B cell (primary cell): ENCODE measurements at regions not wholly inside any gene's neighbourhood (a gene's known extent, or its start where the extent isn't known, plus 50 kb on each side); places are given as distances from the start of the nearest gene placed in this dataset.

ENCODE experiments used
- ATAC-seq: fragments of 200-7000 bp; cut with Tn5 transposase; one replicate; pipeline ENCODE4 v1.10.0; 2021; ENCODE audit warnings: low read depth, mild to moderate bottlenecking, moderate number of reproducible peaks, moderate library complexity
- CTCF ChIA-PET: fragments of 350-600 bp; sonication (Branson Sonifier 250); formaldehyde crosslinking; loops from one replicate; lab custom pipeline; 2021; ENCODE audit warnings: antibody characterized with exemption, inconsistent platforms; lab: Charles Lee
- POLR2A ChIA-PET: fragments of 350-600 bp; sonication (Branson Sonifier 250); formaldehyde crosslinking; loops from one replicate; lab custom pipeline; 2021; ENCODE audit warnings: antibody characterized with exemption; lab: Charles Lee
- DNase-seq: peaks from one replicate; pipeline ENCODE4 v3.0.0; 2013
- H2AFZ ChIP-seq: 2 replicates; pipeline ENCODE4 v1.6.1; 2012; ENCODE audit warnings: mild to moderate bottlenecking, low read depth, low read length; ENCODE audit not compliant: insufficient read depth, poor library complexity, severe bottlenecking
- H3K27ac ChIP-seq, 2 donors: 1 replicate in 1 of 2; 2 replicates in 1 of 2; pipeline ENCODE4 v1.5.1; 2012 to 2013; ENCODE audit warnings: low read length in 2 of 2, mild to moderate bottlenecking in 2 of 2, moderate library complexity in 1 of 2
- H3K27me3 ChIP-seq, 4 experiments: fragments of 200-600 bp in 1 of 4; sonication (generic) in 1 of 4; replicated peaks in 1 of 4; 1 replicate in 2 of 4; 2 replicates in 2 of 4; pipeline versions ENCODE4 v1.6.1 to v1.7.0; 2013 to 2016; ENCODE audit warnings: low read length in 3 of 4, mild to moderate bottlenecking in 2 of 4, mixed read lengths in 1 of 4, moderate library complexity in 1 of 4; ENCODE audit not compliant: insufficient read depth in 4 of 4, control insufficient read depth in 3 of 4; ENCODE audit errors: control extremely low read depth in 1 of 4
- H3K36me3 ChIP-seq, 2 experiments: replicated peaks in 1 of 2; 1 replicate in 1 of 2; 2 replicates in 1 of 2; pipeline versions ENCODE4 v1.6.1 to v1.7.1; 2013; ENCODE audit warnings: low read length in 1 of 2; ENCODE audit not compliant: insufficient read depth in 2 of 2, control insufficient read depth in 1 of 2; ENCODE audit errors: control extremely low read depth in 1 of 2, extremely low read depth in 1 of 2
- H3K4me1 ChIP-seq, 2 donors: fragments of 200-600 bp in 1 of 2; sonication (generic) in 1 of 2; 1 replicate in 1 of 2; 2 replicates in 1 of 2; pipeline versions ENCODE4 v1.5.1 to v1.6.1; 2013 to 2017; ENCODE audit warnings: low read length in 2 of 2; ENCODE audit not compliant: control insufficient read depth in 2 of 2, insufficient read depth in 2 of 2
- H3K4me2 ChIP-seq: replicated peaks from 2 replicates; pipeline ENCODE3; 2012; ENCODE audit warnings: mild to moderate bottlenecking, low read depth, low read length; ENCODE audit not compliant: poor library complexity, severe bottlenecking
- H3K4me3 ChIP-seq, 5 experiments: fragments of 200-600 bp in 1 of 5; sonication (generic) in 1 of 5; 1 replicate in 3 of 5; 2 replicates in 2 of 5; pipeline versions ENCODE4 v1.5.1 to v1.7.0; 2011 to 2016; ENCODE audit warnings: low read length in 4 of 5, mild to moderate bottlenecking in 4 of 5, low read depth in 2 of 5, control low read depth in 1 of 5, moderate library complexity in 1 of 5; ENCODE audit not compliant: insufficient read depth in 1 of 5; ENCODE audit errors: control extremely low read depth in 1 of 5, extremely low read depth in 1 of 5
- H3K79me2 ChIP-seq: fragments of 200-600 bp; sonication (generic); one replicate; pipeline ENCODE4 v1.6.0; 2016; ENCODE audit warnings: low read length; ENCODE audit not compliant: control insufficient read depth, insufficient read depth
- H3K9ac ChIP-seq: fragments of 200-600 bp; sonication (generic); 2 replicates; pipeline ENCODE4 v1.6.1; 2017; ENCODE audit warnings: mild to moderate bottlenecking, low read length, moderate library complexity
- H3K9me3 ChIP-seq, 3 donors: one replicate each; pipeline versions ENCODE4 v1.6.1 to v1.7.1; 2013; ENCODE audit warnings: low read length in 2 of 3; ENCODE audit not compliant: control insufficient read depth in 2 of 3, insufficient read depth in 1 of 3; ENCODE audit errors: control extremely low read depth in 1 of 3
- H4K20me1 ChIP-seq: 2 replicates; pipeline ENCODE4 v1.6.0; 2012; ENCODE audit warnings: mild to moderate bottlenecking, low read length; ENCODE audit not compliant: insufficient read depth, control insufficient read depth, poor library complexity, severe bottlenecking
- H3K27ac Mint-ChIP-seq: one replicate; pipeline ENCODE4 v1.8.0; 2021; ENCODE audit warnings: mixed read lengths
- H3K27me3 Mint-ChIP-seq: one replicate; pipeline ENCODE4 v1.8.0; 2021; ENCODE audit warnings: mixed read lengths
- H3K4me1 Mint-ChIP-seq: one replicate; pipeline ENCODE4 v1.8.0; 2021; ENCODE audit warnings: mixed read lengths
- H3K4me3 Mint-ChIP-seq: one replicate; pipeline ENCODE4 v1.8.0; 2021; ENCODE audit warnings: mixed read lengths
- H3K9me3 Mint-ChIP-seq: one replicate; pipeline ENCODE4 v1.8.0; 2022; ENCODE audit warnings: mixed read lengths; ENCODE audit not compliant: insufficient read depth
- CTCF ChIP-seq: fragments of 200-600 bp; IDR thresholded peaks from one replicate; pipeline ENCODE4 v1.8.0; 2022; ENCODE audit warnings: antibody characterized with exemption, mild to moderate bottlenecking
- EZH2 ChIP-seq: IDR thresholded peaks from 2 replicates; pipeline ENCODE4 v1.6.1; 2012; ENCODE audit warnings: borderline replicate concordance, low read depth, mild to moderate bottlenecking, moderate library complexity, low read length; ENCODE audit not compliant: insufficient read depth, poor library complexity, severe bottlenecking
- whole genome bisulfite sequencing: methylation state at CpG from one replicate; pipeline ENCODE4 v1.1.5; 2013; ENCODE audit warnings: missing lambda C conversion rate; ENCODE audit not compliant: insufficient coverage; 5-methylcytosine and 5-hydroxymethylcytosine counted together
- intact Hi-C: fragments of 100-400 bp; cut with micrococcal nuclease; formaldehyde crosslinking; loops from one replicate; pipeline ENCODE4 v1.10.0; 2022

GRCh38 chr1:230498704-230499103 is 72.6 kb upstream of the PGBD5 start:
- no peak for ATAC-seq
- H3K27me3 Mint-ChIP-seq, result peaks cover 31% of the 10 kb centered on the region
- H3K4me1 Mint-ChIP-seq, result no peaks in the 10 kb centered on the region
- no peaks in the 10 kb centered on the region for H3K9me3 ChIP-seq
- H3K4me1 ChIP-seq, result no peaks in the 10 kb centered on the region
- H3K4me3 Mint-ChIP-seq, result no peak overlapping the region
- DNase-seq, result no peak
- intact Hi-C loops, result no loop called here
- H3K9me3 Mint-ChIP-seq, result no peaks in the 10 kb centered on the region
- H3K36me3 ChIP-seq, result no peaks in the 10 kb centered on the region
- 97% methylated on average over 6 of the region's 6 CpGs for WGBS
- H3K27ac ChIP-seq, result no peak overlapping the region
- TF ChIP-seq CTCF, result no peak
- TF ChIP-seq EZH2, result no peak
- H3K9ac ChIP-seq, result no peak overlapping the region
- peaks cover 0 to 4% (median 2%) of the 10 kb centered on the region in 4 experiments for H3K27me3 ChIP-seq
- H3K79me2 ChIP-seq, result no peaks in the 10 kb centered on the region
- ChIA-PET POLR2A (no interaction called here), CTCF (no interaction called here)
- H4K20me1 ChIP-seq, result no peaks in the 10 kb centered on the region
- H3K4me2 ChIP-seq, result no peak overlapping the region
- no peak overlapping the region for H3K27ac Mint-ChIP-seq
- H3K4me3 ChIP-seq, result no peak overlapping the region
- H2AFZ ChIP-seq, result no peak overlapping the region

- no peak overlapping the region for H3K4me2 ChIP-seq
- ChIA-PET POLR2A (no interaction called here), CTCF (no interaction called here)
Observed at GRCh38 chr1:230496451-230496850, 70.3 kb upstream of the PGBD5 start.

More at GRCh38 chr1:230496451-230496850, 70.3 kb upstream of the PGBD5 start:
- no CpG with 5 or more reads among the region's 3 CpGs for WGBS
- Mint-ChIP-seq H3K4me3 (no peak overlapping the region), H3K27ac (no peak overlapping the region), H3K9me3 (no peaks in the 10 kb centered on the region), H3K4me1 (no peaks in the 10 kb centered on the region), H3K27me3 (peaks cover 31% of the 10 kb centered on the region)
- no peak for DNase-seq
- Histone ChIP-seq H3K9me3 (no peaks in the 10 kb centered on the region), H3K27ac (no peak overlapping the region), H3K27me3 (peaks cover 0 to 4% (median 2%) of the 10 kb centered on the region in 4 experiments), H2AFZ (no peak overlapping the region), H3K9ac (no peak overlapping the region), H4K20me1 (no peaks in the 10 kb centered on the region), H3K4me3 (no peak overlapping the region), H3K36me3 (no peaks in the 10 kb centered on the region), H3K4me1 (no peaks in the 10 kb centered on the region), H3K79me2 (no peaks in the 10 kb centered on the region)
- intact Hi-C loops, result no loop called here
- TF ChIP-seq CTCF (no peak), EZH2 (no peak)
- ATAC-seq, result no peak
